ENCODE measurements at regions not wholly inside any gene's neighbourhood (a gene's known extent, or its start where the extent isn't known, plus 50 kb on each side); places are given as distances from the start of the nearest gene placed in this dataset.

DNA sequence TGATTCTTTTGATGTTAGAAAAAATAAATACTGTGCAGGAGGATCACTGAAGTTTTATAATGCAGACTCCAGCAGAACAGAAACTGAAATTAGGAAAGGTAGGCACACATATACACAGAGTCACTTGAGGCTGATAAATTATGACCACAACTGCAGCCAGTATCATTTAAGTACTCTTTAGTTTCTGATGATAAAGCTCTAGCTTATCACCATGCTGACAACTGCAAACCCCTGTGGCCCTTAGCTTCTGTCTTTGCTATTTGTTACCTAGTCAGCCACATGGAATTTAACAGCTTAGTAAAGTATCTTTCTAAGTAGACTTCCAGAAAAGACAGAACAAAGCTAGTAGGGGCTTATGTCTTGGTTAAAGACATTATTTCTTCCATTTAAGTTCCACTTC, 734.8 kb upstream of the CDH6 start:
- TF ChIP-seq, protein P1, sequence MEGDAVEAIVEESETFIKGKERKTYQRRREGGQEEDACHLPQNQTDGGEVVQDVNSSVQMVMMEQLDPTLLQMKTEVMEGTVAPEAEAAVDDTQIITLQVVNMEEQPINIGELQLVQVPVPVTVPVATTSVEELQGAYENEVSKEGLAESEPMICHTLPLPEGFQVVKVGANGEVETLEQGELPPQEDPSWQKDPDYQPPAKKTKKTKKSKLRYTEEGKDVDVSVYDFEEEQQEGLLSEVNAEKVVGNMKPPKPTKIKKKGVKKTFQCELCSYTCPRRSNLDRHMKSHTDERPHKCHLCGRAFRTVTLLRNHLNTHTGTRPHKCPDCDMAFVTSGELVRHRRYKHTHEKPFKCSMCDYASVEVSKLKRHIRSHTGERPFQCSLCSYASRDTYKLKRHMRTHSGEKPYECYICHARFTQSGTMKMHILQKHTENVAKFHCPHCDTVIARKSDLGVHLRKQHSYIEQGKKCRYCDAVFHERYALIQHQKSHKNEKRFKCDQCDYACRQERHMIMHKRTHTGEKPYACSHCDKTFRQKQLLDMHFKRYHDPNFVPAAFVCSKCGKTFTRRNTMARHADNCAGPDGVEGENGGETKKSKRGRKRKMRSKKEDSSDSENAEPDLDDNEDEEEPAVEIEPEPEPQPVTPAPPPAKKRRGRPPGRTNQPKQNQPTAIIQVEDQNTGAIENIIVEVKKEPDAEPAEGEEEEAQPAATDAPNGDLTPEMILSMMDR (IDR thresholded peaks at IDR 0.05; ENCODE audit: insufficient read depth, low read length): no peak
- TF ChIP-seq GABPA (IDR thresholded peaks at IDR 0.05; ENCODE audit: low read depth) (no peak), POLR2AphosphoS5 (IDR thresholded peaks at IDR 0.05; ENCODE audit: low read depth) (no peak), SPI1 (IDR thresholded peaks at IDR 0.05; ENCODE audit: borderline replicate concordance, low read depth) (no peak)
- TF ChIP-seq, protein P2, sequence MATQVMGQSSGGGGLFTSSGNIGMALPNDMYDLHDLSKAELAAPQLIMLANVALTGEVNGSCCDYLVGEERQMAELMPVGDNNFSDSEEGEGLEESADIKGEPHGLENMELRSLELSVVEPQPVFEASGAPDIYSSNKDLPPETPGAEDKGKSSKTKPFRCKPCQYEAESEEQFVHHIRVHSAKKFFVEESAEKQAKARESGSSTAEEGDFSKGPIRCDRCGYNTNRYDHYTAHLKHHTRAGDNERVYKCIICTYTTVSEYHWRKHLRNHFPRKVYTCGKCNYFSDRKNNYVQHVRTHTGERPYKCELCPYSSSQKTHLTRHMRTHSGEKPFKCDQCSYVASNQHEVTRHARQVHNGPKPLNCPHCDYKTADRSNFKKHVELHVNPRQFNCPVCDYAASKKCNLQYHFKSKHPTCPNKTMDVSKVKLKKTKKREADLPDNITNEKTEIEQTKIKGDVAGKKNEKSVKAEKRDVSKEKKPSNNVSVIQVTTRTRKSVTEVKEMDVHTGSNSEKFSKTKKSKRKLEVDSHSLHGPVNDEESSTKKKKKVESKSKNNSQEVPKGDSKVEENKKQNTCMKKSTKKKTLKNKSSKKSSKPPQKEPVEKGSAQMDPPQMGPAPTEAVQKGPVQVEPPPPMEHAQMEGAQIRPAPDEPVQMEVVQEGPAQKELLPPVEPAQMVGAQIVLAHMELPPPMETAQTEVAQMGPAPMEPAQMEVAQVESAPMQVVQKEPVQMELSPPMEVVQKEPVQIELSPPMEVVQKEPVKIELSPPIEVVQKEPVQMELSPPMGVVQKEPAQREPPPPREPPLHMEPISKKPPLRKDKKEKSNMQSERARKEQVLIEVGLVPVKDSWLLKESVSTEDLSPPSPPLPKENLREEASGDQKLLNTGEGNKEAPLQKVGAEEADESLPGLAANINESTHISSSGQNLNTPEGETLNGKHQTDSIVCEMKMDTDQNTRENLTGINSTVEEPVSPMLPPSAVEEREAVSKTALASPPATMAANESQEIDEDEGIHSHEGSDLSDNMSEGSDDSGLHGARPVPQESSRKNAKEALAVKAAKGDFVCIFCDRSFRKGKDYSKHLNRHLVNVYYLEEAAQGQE (IDR thresholded peaks at IDR 0.05; ENCODE audit: insufficient replicate concordance, low read depth): no peak

Measured in HL-60 (cell line).